ENCODE measurements at regions not wholly inside any gene's neighbourhood (a gene's known extent, or its start where the extent isn't known, plus 50 kb on each side); places are given as distances from the start of the nearest gene placed in this dataset.

DNA sequence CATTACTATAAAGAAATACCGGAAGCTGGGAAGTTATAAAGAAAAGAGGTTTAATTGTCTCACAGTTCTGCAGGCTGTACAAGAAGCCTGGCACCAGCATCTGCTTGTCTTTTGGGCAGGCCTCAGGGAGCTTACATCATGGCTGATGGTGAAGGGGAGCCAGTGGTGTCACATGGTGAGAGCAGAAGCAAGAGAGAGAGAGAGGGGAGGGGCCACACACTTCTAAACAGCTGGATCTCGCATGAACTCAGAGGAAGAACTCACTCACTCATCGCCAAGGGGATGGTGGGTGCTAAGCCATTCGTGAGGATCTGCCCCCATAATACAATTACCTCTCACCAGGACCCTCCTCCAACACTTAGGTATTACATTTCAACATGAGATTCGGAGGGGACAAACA, 51.8 kb upstream of the ANKRD34C start:
- no peak for DNase-seq (ENCODE audit: low spot score, unreplicated experiment)
- Mint-ChIP-seq H3K27ac (no peak overlapping the region), H3K4me3 (ENCODE audit: low read depth) (no peak overlapping the region), H3K36me3 (ENCODE audit: insufficient read depth) (no peaks in the 10 kb centered on the region), H3K4me1 (ENCODE audit: low read depth) (no peaks in the 10 kb centered on the region), H3K27me3 (peaks cover 8% of the 10 kb centered on the region), H3K9me3 (ENCODE audit: low read depth) (peaks cover 4% of the 10 kb centered on the region)
- TF ChIP-seq, protein P1, sequence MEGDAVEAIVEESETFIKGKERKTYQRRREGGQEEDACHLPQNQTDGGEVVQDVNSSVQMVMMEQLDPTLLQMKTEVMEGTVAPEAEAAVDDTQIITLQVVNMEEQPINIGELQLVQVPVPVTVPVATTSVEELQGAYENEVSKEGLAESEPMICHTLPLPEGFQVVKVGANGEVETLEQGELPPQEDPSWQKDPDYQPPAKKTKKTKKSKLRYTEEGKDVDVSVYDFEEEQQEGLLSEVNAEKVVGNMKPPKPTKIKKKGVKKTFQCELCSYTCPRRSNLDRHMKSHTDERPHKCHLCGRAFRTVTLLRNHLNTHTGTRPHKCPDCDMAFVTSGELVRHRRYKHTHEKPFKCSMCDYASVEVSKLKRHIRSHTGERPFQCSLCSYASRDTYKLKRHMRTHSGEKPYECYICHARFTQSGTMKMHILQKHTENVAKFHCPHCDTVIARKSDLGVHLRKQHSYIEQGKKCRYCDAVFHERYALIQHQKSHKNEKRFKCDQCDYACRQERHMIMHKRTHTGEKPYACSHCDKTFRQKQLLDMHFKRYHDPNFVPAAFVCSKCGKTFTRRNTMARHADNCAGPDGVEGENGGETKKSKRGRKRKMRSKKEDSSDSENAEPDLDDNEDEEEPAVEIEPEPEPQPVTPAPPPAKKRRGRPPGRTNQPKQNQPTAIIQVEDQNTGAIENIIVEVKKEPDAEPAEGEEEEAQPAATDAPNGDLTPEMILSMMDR (IDR thresholded peaks at IDR 0.05; ENCODE audit: unreplicated experiment): no peak

DNA sequence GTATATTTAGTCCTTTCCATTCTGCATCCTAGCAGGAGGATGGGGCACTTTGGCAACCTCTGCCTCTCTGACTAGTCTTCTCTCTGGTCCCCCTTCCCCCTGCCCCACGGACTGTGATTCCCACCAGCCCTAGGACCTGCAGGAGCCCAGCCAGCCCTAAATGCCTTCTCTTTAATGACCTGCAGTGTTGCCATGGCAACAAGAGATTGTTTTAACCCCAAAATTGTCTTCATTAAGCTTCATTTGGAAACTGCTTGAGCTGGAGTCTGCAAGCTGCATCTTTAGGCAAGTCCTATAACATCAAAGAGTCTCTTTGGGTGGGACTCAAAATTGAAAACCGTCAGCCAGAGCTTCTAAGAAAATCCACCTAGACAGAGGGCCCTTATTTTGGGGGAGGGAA, 59.7 kb upstream of the ANKRD34C start:
- no peak overlapping the region for H3K4me3 Mint-ChIP-seq (ENCODE audit: low read depth)
- TF ChIP-seq, protein P1 (IDR thresholded peaks at IDR 0.05; ENCODE audit: unreplicated experiment): no peak
- no peaks in the 10 kb centered on the region for H3K36me3 Mint-ChIP-seq (ENCODE audit: insufficient read depth)
- peaks cover 23% of the 10 kb centered on the region for H3K27me3 Mint-ChIP-seq
- H3K9me3 Mint-ChIP-seq (ENCODE audit: low read depth): no peaks in the 10 kb centered on the region
- H3K27ac Mint-ChIP-seq: no peak overlapping the region
- DNase-seq (ENCODE audit: low spot score, unreplicated experiment): no peak
- peaks cover 2% of the 10 kb centered on the region for H3K4me1 Mint-ChIP-seq (ENCODE audit: low read depth)

DNA sequence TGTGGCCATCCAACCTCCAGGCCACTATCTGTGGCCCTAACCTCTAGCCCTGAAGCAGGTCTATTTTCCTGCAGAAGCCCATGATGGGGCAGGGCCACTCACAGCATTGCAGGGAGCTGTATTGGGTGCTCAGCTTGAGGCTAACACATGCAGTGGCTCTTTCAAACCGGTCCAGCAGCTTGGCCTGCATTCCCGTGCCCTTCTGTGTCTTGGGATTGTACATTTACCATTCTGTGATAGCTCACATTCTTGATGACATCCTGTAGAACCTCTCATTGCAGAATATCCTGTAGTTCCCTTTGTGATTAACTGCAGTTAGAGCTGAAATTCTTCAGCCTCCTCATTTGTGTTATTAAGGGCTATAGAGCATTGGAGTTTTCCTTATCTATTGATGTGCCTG, 60.8 kb upstream of the ANKRD34C start:
- Mint-ChIP-seq H3K4me1 (ENCODE audit: low read depth) (peaks cover 2% of the 10 kb centered on the region), H3K27ac (no peak overlapping the region), H3K27me3 (peaks cover 27% of the 10 kb centered on the region), H3K9me3 (ENCODE audit: low read depth) (peaks cover 5% of the 10 kb centered on the region), H3K36me3 (ENCODE audit: insufficient read depth) (no peaks in the 10 kb centered on the region), H3K4me3 (ENCODE audit: low read depth) (no peak overlapping the region)
- TF ChIP-seq, protein P1 (IDR thresholded peaks at IDR 0.05; ENCODE audit: unreplicated experiment): no peak
- DNase-seq (ENCODE audit: low spot score, unreplicated experiment): no peak

DNA sequence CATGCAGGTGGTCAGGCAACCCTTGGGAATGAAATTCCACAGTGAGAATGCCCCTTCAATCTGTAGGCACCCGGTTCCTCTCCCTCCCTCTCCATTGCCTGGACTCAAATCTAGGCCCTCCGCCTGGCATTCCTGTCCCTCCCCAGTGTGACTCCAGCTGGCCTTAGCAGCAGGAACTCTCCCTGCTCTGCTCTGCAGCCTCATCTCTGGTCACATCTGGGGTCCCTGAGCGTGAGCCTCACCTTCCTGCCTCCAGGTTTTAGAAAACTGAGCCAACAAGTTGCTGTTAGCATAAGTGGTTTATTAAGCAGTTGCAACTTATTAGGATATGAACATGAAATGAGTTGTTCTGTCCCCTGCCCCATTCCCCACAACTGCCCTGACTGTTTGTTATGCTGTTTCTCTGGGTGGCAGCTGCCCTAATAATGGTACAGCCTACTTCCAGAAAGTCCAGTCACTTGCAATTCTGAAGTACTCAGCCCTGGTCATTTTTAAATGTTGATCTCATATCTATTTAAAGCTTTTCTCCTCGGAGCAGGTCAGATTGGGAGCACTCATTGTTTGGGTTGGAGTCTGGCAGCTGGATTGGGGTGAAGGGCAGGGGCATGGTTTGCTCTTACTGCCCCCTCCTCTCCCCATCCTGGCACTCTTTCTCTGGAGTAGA, 63.0 kb upstream of the ANKRD34C start:
- DNase-seq (ENCODE audit: low spot score, unreplicated experiment): no peak
- H3K27me3 Mint-ChIP-seq: peaks cover 31% of the 10 kb centered on the region
- H3K4me3 Mint-ChIP-seq (ENCODE audit: low read depth): no peak overlapping the region
- peaks cover 2% of the 10 kb centered on the region for H3K4me1 Mint-ChIP-seq (ENCODE audit: low read depth)
- peaks cover 5% of the 10 kb centered on the region for H3K9me3 Mint-ChIP-seq (ENCODE audit: low read depth)
- H3K27ac Mint-ChIP-seq: no peak overlapping the region
- TF ChIP-seq, protein P1 (IDR thresholded peaks at IDR 0.05; ENCODE audit: unreplicated experiment): no peak
- H3K36me3 Mint-ChIP-seq (ENCODE audit: insufficient read depth): no peaks in the 10 kb centered on the region

DNA sequence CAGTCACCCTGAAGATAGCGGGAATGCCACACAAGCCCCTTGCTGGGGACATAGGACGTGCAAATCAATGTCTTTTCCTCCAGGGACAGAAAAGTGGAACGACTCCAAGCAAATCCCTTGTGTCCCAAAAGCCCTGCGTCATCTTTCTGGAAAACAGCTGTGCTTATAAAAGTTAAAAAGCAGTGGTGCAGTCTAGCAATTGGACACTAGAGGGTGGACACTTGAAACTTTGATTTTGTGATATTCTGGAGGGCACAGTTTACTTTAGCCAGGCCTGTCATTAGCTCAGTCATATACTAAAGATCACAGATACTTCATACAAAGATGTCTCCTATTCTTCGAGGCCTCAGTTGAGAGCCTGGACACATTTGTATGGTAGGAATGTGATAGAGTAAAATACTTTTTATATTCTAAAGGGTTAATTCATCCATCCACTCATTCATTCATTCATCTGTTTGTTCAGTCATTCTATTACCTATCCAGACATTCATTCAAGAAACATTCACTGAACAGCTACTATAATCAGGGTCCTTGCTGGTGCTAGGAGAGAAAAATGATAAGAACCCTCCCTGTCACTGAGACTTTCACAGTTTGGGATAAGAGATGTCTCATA, 63.8 kb upstream of the ANKRD34C start:
- DNase-seq (ENCODE audit: low spot score, unreplicated experiment): no peak
- H3K9me3 Mint-ChIP-seq (ENCODE audit: low read depth): peaks cover 5% of the 10 kb centered on the region
- H3K4me3 Mint-ChIP-seq (ENCODE audit: low read depth): no peak overlapping the region
- no peaks in the 10 kb centered on the region for H3K36me3 Mint-ChIP-seq (ENCODE audit: insufficient read depth)
- H3K4me1 Mint-ChIP-seq (ENCODE audit: low read depth): peaks cover 2% of the 10 kb centered on the region
- no peak overlapping the region for H3K27ac Mint-ChIP-seq
- TF ChIP-seq, protein P1 (IDR thresholded peaks at IDR 0.05; ENCODE audit: unreplicated experiment): peak; percentile 60
- H3K27me3 Mint-ChIP-seq: peaks cover 33% of the 10 kb centered on the region

Measured in progenitor cell of endocrine pancreas (in vitro differentiated cells).